K562 (cell line): ENCODE measurements at regions not wholly inside any gene's neighbourhood (a gene's known extent, or its start where the extent isn't known, plus 50 kb on each side); places are given as distances from the start of the nearest gene placed in this dataset.

Source experiments
- ATAC-seq: fragments of 200-7000 bp; cut with Tn5 transposase; 3 replicates; pipeline ENCODE4 v1.9.1; 2020; ENCODE audit warnings: moderate library complexity
- BruUV-seq: library from RNA; stranded (reverse); fragments of 400-500 nt; replicated peaks from 2 replicates; lab custom pipeline; 2021; lab: Mats Ljungman, UMichigan
- CTCF ChIA-PET: fragments of 300-600 bp; formaldehyde crosslinking; extraction: SDS; loops from one replicate; lab custom pipeline; 2021; ENCODE audit warnings: low intra/inter-chr PET ratio; lab: Yijun Ruan, JAX
- POLR2A ChIA-PET: fragments of 300-600, 350-650 bp; sonication (Branson Sonifier 250); formaldehyde crosslinking; extraction: SDS; loops from one replicate; lab custom pipeline; 2021; ENCODE audit warnings: antibody characterized with exemption, inconsistent platforms; lab: Yijun Ruan, JAX
- DNase-seq, 4 experiments: peaks; one replicate each; pipeline versions ENCODE4 v3.0.0 to v3.0.0-alpha.2; 2011 to 2018; ENCODE audit warnings: low spot score in 3 of 4, mixed read lengths in 3 of 4; ENCODE audit errors: extremely low read depth in 1 of 4
- FAIRE-seq: peaks from 2 replicates; lab custom pipeline; 2011; peaks lifted over from hg19 to GRCh38; lab: Jason Lieb, UNC
- H2AFZ ChIP-seq: 2 replicates; pipeline ENCODE4 v1.6.0; 2011; ENCODE audit warnings: low read depth, low read length, control low read depth, inconsistent platforms
- H3K27ac ChIP-seq: fragments of 200-600 bp; 3 replicates; pipeline ENCODE4 v1.8.0; 2011; ENCODE audit warnings: low read depth, mild to moderate bottlenecking, control low read depth, inconsistent platforms, low read length, moderate library complexity, mixed read lengths; ENCODE audit errors: extremely low read depth
- H3K27me3 ChIP-seq, 2 experiments: fragments of 300-600 bp in 1 of 2; 2 replicates in 1 of 2; 3 replicates in 1 of 2; pipeline versions ENCODE4 v1.6.0 to v1.8.0; 2011; ENCODE audit warnings: inconsistent platforms in 2 of 2, low read length in 2 of 2, mild to moderate bottlenecking in 1 of 2, mixed read lengths in 1 of 2, moderate library complexity in 1 of 2; ENCODE audit not compliant: control insufficient read depth in 2 of 2, insufficient read depth in 2 of 2
- H3K36me3 ChIP-seq: fragments of 300-600 bp; 3 replicates; pipeline ENCODE4 v1.8.0; 2011; ENCODE audit warnings: mild to moderate bottlenecking, low read length, inconsistent platforms; ENCODE audit not compliant: control insufficient read depth, insufficient read depth
- H3K4me1 ChIP-seq, 2 experiments: fragments of 200-600 bp in 1 of 2; replicated peaks in 1 of 2; 2 replicates in 1 of 2; 3 replicates in 1 of 2; pipeline versions ENCODE4 v1.5.1 to v1.8.0; 2011; ENCODE audit warnings: inconsistent platforms in 2 of 2, low read length in 2 of 2, mild to moderate bottlenecking in 1 of 2, mixed read lengths in 1 of 2, moderate library complexity in 1 of 2; ENCODE audit not compliant: control insufficient read depth in 2 of 2, insufficient read depth in 2 of 2
- H3K4me2 ChIP-seq: 2 replicates; pipeline ENCODE4 v1.6.1; 2011; ENCODE audit warnings: low read length, control low read depth, inconsistent platforms, mixed read lengths; ENCODE audit not compliant: insufficient read depth
- H3K4me3 ChIP-seq: fragments of 200-600 bp; sonication (generic), shearing (Covaris generic); 2 replicates; pipeline ENCODE4 v1.5.1; 2016; ENCODE audit warnings: control low read depth, inconsistent platforms
- H3K79me2 ChIP-seq: fragments of 200-600 bp; 3 replicates; pipeline ENCODE4 v1.8.0; 2011; ENCODE audit warnings: low read length, inconsistent platforms; ENCODE audit not compliant: control insufficient read depth, insufficient read depth
- H3K9ac ChIP-seq, 2 experiments: 2 replicates each; pipeline versions ENCODE4 v1.6.0 to v1.6.1; 2011; ENCODE audit warnings: low read depth in 2 of 2, low read length in 2 of 2, control low read depth in 1 of 2, inconsistent platforms in 1 of 2, mild to moderate bottlenecking in 1 of 2, mixed read lengths in 1 of 2; ENCODE audit not compliant: insufficient read depth in 1 of 2
- H3K9me1 ChIP-seq: one replicate; pipeline ENCODE4 v1.6.0; 2011; ENCODE audit warnings: inconsistent platforms, mild to moderate bottlenecking, low read length, moderate library complexity; ENCODE audit not compliant: control insufficient read depth, insufficient read depth
- H3K9me3 ChIP-seq: replicated peaks from 2 replicates; pipeline ENCODE4 v1.5.1; 2011; ENCODE audit warnings: low read depth, low read length, inconsistent platforms; ENCODE audit not compliant: control insufficient read depth, insufficient read depth
- H4K20me1 ChIP-seq: replicated peaks from 2 replicates; pipeline ENCODE4 v1.6.1; 2011; ENCODE audit warnings: low read length, inconsistent platforms, mixed read lengths; ENCODE audit not compliant: control insufficient read depth, insufficient read depth
- ADNP ChIP-seq: fragments of 200-800 bp; sonication (Bioruptor generic); IDR thresholded peaks from 2 replicates; pipeline ENCODE4 v1.6.1; 2016; ENCODE audit warnings: missing genetic modification characterization, missing compliant biosample characterization
- CAMTA2 ChIP-seq: fragments of 250-450 bp; sonication (Bioruptor Pico); conservative IDR thresholded peaks from 2 replicates; pipeline ENCODE4 v1.5.1; 2022
- EHMT2 ChIP-seq: fragments of 450-650 bp; IDR thresholded peaks from 2 replicates; pipeline ENCODE4 v1.6.1; 2018; ENCODE audit warnings: antibody characterized with exemption
- FOXA1 ChIP-seq: fragments of 450-650 bp; IDR thresholded peaks from 2 replicates; pipeline ENCODE4 v1.6.1; 2016; ENCODE audit warnings: mild to moderate bottlenecking, borderline replicate concordance
- FOXJ2 ChIP-seq: fragments of 200-800 bp; sonication (Bioruptor generic); IDR thresholded peaks from 2 replicates; pipeline ENCODE4 v1.6.1; 2016; ENCODE audit warnings: missing genetic modification characterization, missing compliant biosample characterization
- HMG20A ChIP-seq: fragments of 450-650 bp; formaldehyde crosslinking; conservative IDR thresholded peaks from 2 replicates; pipeline ENCODE4 v1.4.0; 2020; ENCODE audit warnings: mild to moderate bottlenecking, mixed read lengths
- MECOM ChIP-seq: fragments of 250-450 bp; sonication (Bioruptor Pico); IDR thresholded peaks from 2 replicates; pipeline ENCODE4 v1.8.0; 2022; ENCODE audit warnings: inconsistent platforms
- POLR3A ChIP-seq: IDR thresholded peaks from 2 replicates; pipeline ENCODE4 v1.6.1; 2011; ENCODE audit warnings: borderline replicate concordance, mild to moderate bottlenecking, moderate library complexity; ENCODE audit not compliant: insufficient read length, insufficient read depth; ENCODE audit errors: extremely low read depth
- TAF1 ChIP-seq: IDR thresholded peaks from 2 replicates; pipeline ENCODE4 v1.6.1; 2011; ENCODE audit warnings: mild to moderate bottlenecking, low read length, moderate library complexity; ENCODE audit not compliant: insufficient read depth, control insufficient read depth, severe bottlenecking; ENCODE audit errors: extremely low read depth
- USF1 ChIP-seq: sonication (generic); formaldehyde crosslinking; IDR thresholded peaks from 2 replicates; pipeline ENCODE4 v1.9.0; 2022; ENCODE audit warnings: mild to moderate bottlenecking, missing genetic modification reagents
- ZBED1 ChIP-seq: IDR thresholded peaks from 2 replicates; pipeline ENCODE4 v1.6.1; 2014
- ZBTB1 ChIP-seq: sonication (generic); formaldehyde crosslinking; IDR thresholded peaks from 2 replicates; pipeline ENCODE4 v1.8.1; 2023; ENCODE audit warnings: missing genetic modification reagents, low read depth, mild to moderate bottlenecking, borderline replicate concordance
- ZBTB11 ChIP-seq, 3 experiments: fragments of 200-800 bp in 1 of 3; fragments of 250-450 bp in 1 of 3; fragments of 450-650 bp in 1 of 3; sonication (Bioruptor Pico) in 1 of 3; sonication (Bioruptor generic) in 1 of 3; formaldehyde crosslinking in 1 of 3; IDR thresholded peaks; 2 replicates each; pipeline versions ENCODE4 v1.6.1 to v1.8.0; 2016 to 2022; ENCODE audit warnings: mild to moderate bottlenecking in 2 of 3, missing genetic modification characterization in 2 of 3, missing compliant biosample characterization in 1 of 3, moderate library complexity in 1 of 3
- ZNF354B ChIP-seq: fragments of 250-450 bp; sonication (Bioruptor Pico); IDR thresholded peaks from 2 replicates; pipeline ENCODE4 v1.4.0; 2020
- ZNF444 ChIP-seq: fragments of 250-450 bp; sonication (Bioruptor Pico); IDR thresholded peaks from 2 replicates; pipeline ENCODE4 v1.4.0; 2020; ENCODE audit warnings: mild to moderate bottlenecking, moderate library complexity
- ZNF589 ChIP-seq: fragments of 200-800 bp; sonication (Bioruptor generic); IDR thresholded peaks from 2 replicates; pipeline ENCODE4 v1.6.1; 2016; ENCODE audit warnings: low read depth, missing genetic modification characterization, missing compliant biosample characterization
- in situ Hi-C: fragments of 300-500 bp; cut with MboI; formaldehyde crosslinking; loops from 4 replicates; pipeline ENCODE4 v1.15.0; 2018; ENCODE audit warnings: inconsistent platforms, mixed read lengths
- intact Hi-C: fragments of 100-400 bp; cut with micrococcal nuclease; formaldehyde crosslinking; loops from 2 replicates; pipeline ENCODE4 v1.14.2; 2022
- TF ChIP-seq, protein P1 (sequence below): fragments of 250-450 bp; sonication (Bioruptor Pico); IDR thresholded peaks from 2 replicates; pipeline ENCODE4 v1.9.0; 2021; ENCODE audit warnings: mild to moderate bottlenecking
- TF ChIP-seq, protein P2 (sequence below): fragments of 450-650 bp; formaldehyde crosslinking; conservative IDR thresholded peaks from 2 replicates; pipeline ENCODE4 v1.4.0; 2022; ENCODE audit warnings: mild to moderate bottlenecking, missing genetic modification characterization

DNA sequence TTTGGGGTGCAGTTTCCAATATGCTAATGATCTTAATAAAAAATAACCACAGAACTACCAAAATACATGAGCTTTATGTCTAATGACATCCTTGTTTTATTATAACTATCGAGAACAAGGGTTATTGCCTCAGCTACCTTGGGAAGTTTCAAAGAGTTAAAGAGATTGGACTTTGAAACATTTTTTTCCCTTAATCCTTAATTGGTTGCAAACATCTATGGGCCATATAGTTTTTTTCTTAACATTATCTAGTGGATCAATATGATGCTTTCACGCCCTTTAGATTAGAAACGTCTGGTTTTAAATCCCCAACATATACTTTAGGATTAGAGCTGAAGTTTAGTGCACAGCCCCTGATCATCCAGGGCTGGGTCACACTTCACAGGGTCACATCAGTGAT, 219.2 kb upstream of the SGO1 start (continued):
- TF ChIP-seq USF1 (CRISPR knock-in tag) (no peak), FOXA1 (no peak), ADNP (no peak), ZNF354B (CRISPR knock-in tag) (no peak), ZNF444 (no peak), MECOM (CRISPR knock-in tag) (no peak), FOXJ2 (no peak), HMG20A (no peak), TAF1 (no peak)
- TF ChIP-seq, protein P1, sequence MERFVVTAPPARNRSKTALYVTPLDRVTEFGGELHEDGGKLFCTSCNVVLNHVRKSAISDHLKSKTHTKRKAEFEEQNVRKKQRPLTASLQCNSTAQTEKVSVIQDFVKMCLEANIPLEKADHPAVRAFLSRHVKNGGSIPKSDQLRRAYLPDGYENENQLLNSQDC (CRISPR knock-in tag): no peak
- TF ChIP-seq, protein P2, sequence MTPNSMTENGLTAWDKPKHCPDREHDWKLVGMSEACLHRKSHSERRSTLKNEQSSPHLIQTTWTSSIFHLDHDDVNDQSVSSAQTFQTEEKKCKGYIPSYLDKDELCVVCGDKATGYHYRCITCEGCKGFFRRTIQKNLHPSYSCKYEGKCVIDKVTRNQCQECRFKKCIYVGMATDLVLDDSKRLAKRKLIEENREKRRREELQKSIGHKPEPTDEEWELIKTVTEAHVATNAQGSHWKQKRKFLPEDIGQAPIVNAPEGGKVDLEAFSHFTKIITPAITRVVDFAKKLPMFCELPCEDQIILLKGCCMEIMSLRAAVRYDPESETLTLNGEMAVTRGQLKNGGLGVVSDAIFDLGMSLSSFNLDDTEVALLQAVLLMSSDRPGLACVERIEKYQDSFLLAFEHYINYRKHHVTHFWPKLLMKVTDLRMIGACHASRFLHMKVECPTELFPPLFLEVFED (CRISPR knock-in tag): no peak
- TF ChIP-seq, all 486 proteins: peak for 0

- no TSS peak for BruUV-seq
- ATAC-seq (no peak), FAIRE-seq (no peak), DNase-seq (no peak)
- intact Hi-C loops (no loop called here), in situ Hi-C loops (no loop called here)
- Histone ChIP-seq H2AFZ (no peak overlapping the region), H3K36me3 (no peaks in the 10 kb centered on the region), H3K4me2 (no peak overlapping the region), H4K20me1 (no peaks in the 10 kb centered on the region), H3K4me3 (no peak overlapping the region), H3K9me1 (no peaks in the 10 kb centered on the region), H3K27ac (no peak overlapping the region), H3K27me3 (no peaks in the 10 kb centered on the region; a peak in 1 of 5 replicates), H3K9ac (no peak overlapping the region), H3K9me3 (no peaks in the 10 kb centered on the region), H3K4me1 (no peaks in the 10 kb centered on the region), H3K79me2 (no peaks in the 10 kb centered on the region)
- ChIA-PET POLR2A (interaction anchor here (1.1 to 1.6 kb wide), 2 partner anchors 9 to 18 kb away, joined by 3 to 4 read pairs; no protein-coding TSS in a partner anchor), CTCF (no interaction called here)
- TF ChIP-seq ZBTB11 (CRISPR knock-in tag; IDR thresholded peaks at IDR 0.05) (no peak), CAMTA2 (CRISPR knock-in tag) (no peak), POLR3A (no peak), ZBTB1 (no peak), ZNF589 (CRISPR knock-in tag) (no peak), ZBED1 (no peak), EHMT2 (no peak)
These were observed 218.7 kb upstream of the SGO1 start for GRCh38 chr3:20404741-20405100.
